NCI-H82 (cell line): ENCODE measurements at regions not wholly inside any gene's neighbourhood (a gene's known extent, or its start where the extent isn't known, plus 50 kb on each side); places are given as distances from the start of the nearest gene placed in this dataset.

Experiments
- DNase-seq: peaks from one replicate; lab custom pipeline; 2025; lab: John Stamatoyannopoulos, UW

DNA sequence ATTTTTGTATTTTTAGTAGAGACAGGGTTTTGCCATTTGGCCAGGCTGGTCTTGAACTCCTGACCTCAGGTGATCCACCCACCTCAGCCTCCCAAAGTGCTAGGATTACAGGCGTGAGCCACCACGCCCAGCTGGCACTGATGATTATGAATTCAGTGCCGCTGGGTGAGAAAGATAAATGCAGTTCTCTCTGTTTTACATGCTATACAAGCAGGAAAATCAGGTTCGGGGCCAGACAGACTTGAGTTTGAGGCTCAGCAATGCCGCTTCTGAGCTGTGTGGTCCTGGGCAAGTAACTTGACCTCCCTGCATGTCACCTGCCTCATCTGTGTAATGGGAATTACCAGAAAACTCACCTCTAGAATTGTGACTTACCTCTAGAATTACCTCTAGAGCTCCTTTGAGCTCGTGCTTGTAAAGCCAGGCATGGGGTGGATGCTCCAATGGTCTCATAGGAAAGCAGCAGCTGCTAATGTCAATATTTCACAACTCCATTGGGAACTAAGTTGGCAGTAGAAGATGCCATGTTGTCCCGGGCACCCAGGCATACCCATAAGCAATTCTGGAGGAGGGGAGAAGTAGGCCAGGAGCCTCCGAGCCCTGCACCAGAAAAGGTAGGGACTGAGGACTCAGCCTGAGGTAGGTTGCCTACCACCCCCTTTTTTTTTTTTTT, 119.8 kb upstream of the SLC25A33 start:
- no peak for DNase-seq

DNA sequence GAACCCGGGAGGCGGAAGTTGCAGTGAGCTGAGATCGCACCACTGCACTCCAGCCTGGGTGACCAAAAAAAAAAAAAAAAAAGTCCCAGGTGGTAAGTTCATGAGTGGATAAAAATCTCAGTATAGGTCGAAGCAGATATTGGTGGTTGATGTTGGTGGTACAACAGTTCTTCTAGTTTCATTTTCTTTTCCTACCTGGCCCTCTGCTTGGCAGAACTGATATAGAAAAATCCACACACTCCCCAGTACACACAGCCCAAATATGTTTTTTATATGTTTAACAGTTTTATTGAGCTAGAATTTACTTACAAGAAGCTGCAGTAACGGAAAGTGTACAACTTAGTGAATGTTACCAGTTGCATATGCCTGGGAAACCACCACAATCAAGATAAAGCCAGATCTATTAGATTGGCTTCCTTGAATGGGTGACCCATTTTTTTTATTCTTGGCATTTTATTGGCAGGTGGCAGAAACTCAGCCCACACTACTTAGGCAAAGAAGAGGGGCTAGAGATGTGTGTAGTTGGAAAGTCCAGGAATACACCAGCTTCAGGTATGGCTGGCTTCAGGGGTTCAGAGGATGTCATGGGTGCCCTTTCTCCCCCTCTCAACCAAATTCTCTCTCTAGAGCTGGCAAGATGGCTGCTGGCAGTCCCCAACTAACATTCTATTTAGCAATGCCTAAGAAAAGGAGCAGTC, 118.3 kb upstream of the SLC25A33 start:
- no peak for DNase-seq

GRCh38 chr1:9421533-9421873, 117.8 kb upstream of the SLC25A33 start:
- DNase-seq: no peak

DNA sequence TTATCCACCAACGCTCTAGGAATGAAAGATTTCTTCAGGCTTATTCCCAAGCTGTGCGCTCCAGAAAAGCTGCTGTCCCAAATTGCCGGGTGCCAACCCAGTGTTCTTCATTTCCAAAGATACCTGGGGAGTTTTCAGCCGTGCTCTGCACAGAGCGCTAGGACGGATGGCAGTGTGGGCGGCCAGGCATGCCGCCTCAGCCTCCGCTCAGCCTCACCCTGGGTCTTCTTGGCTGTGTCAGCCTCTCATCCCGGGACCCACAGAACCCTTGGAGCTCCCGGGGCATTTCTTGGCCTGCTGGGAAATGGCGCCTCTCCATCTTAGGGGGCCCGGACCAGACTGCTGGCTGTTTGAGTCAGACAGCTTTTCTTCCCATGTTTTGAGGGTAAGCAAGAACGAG, 116.9 kb upstream of the SLC25A33 start:
- DNase-seq: no peak

DNA sequence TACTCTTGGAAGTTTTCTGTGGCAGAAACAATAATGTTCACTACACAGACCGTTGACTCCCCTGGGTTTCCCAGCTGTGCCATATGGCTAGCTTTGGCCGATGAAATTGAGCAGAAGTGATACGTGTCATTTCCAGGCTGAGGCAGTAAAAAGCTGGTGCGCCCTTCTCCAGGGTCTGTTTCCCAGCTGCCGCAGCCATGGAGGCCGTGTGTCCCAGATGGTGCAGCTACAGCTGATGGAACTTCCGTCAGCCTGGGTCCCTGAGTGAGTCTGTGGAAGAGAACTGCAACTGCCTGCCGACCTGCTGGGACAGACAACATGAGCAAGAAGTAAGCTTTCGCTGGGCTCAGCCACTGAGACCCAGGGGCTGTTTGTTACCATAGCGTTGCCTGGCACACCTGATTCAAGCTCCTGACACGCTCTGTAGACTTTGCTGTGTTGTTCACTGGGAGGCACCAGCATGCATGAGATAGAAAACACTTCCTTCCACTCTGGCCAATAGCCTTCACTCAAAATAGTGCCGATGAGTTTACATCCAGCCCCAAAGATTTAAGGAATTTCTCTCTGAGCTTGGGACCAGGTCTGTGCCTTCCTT, 116.3 kb upstream of the SLC25A33 start:
- DNase-seq: peak; percentile 80

- peak; percentile 65 for DNase-seq
Observed at GRCh38 chr1:9424261-9424660, 115.0 kb upstream of the SLC25A33 start.

DNA sequence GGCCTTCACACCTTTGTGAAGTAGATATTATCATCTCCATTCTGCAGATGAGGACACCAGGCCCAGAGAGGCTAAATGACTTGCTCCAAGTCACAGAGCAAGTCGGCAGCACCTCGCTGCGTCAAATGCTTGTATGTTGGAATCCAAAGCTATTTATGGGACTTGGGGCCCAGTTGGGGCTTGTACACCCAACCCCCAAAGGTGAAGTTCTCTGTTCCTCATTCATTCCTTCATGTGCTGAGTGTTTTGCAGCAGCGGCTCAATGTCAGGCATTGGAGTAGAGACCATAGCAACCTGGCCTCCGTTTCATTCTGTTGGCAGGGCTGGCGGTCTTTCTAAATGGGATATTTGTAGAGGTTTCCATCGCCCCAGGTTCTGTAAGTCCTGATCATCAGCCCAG, 113.4 kb upstream of the SLC25A33 start:
- DNase-seq: no peak

DNA sequence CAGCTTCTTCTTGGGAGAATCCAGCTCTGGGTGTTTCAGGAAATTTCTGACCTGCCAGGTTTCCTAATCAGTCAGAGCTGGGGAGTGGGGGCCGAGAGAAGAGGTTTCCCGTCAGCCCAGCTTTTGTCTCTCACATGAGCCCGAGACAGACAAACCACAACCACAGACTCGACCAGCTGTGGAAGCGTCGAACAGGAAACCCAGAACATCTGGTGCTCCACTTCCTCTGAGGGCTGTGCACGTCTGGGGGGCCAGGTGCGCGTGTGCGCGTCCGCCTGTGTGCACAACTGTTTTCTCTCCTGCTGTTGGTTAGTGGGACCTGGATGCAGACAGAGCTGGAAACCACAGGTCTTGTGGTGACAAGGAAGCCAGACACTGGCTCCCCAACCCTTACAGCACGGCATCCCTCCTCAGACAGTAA, 113.0 kb upstream of the SLC25A33 start:
- peak; percentile 29 for DNase-seq

- DNase-seq: no peak
Observed at GRCh38 chr1:9427388-9427787, 111.9 kb upstream of the SLC25A33 start.

DNA sequence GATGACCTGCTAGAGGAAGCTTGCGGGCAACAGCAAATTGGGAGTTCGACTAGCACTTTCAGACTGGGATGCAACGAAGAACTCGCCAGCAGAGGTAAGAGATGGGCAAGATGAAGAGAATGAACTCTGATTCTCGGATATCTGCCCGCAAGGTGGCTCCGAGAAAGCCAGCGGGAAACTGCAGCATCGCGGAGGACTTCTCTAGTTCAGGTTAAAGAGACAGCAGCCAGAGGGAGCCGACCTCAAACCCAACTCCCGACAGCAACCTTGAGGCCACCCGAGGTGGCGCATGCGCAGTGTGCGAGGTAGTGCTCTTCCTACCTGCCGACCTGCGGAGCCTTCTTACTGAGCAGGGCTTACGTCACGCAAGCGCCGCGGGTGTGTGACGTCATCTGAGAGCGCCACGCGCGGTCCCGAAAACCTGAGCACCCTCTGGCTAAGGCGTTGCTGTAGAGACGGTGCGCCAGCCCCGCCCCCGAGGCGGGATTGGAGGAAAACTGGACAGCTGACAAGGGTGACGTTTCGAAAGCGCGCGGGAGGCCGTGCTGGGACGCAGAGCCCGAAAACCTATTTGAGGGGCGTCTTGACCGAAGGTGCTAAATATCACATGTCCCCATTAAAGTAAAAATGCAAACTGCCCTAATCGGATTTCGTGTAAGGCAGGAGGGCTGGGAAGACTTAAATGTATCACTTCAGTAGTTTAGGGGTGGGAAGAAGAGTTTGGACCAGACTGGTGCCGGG, 110.5 kb upstream of the SLC25A33 start:
- DNase-seq: peak; percentile 99

GRCh38 chr1:9429342-9429711, 109.9 kb upstream of the SLC25A33 start:
- DNase-seq: no peak

- no peak for DNase-seq
Observed at GRCh38 chr1:9434247-9435152, 104.8 kb upstream of the SLC25A33 start.

DNA sequence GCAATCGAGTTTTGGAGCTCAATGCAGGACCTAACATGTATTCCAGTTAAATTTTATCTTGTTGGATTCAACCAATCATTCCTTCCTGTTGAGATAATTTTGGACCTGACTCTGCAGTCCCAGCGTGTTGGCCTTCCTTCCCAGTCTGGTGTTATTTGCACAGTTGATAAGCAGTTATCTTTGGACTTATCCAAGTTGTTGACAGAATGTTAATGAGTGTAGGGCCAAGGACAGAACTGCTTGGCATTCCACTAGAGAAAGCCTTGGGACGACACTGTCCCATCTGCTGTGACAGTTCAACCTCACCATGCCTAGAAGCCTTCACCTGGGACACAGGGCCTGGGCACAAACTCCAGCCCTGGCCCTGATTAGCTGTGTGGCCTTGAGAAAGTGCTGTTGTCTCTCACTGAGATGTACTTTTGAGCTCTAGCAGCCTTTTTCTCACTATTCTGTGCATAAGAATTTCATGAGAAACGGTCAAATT, 104.1 kb upstream of the SLC25A33 start:
- DNase-seq: no peak

GRCh38 chr1:9435854-9436640, 103.2 kb upstream of the SLC25A33 start:
- no peak for DNase-seq

GRCh38 chr1:9437961-9438430, 101.3 kb upstream of the SLC25A33 start:
- DNase-seq: peak; percentile 75

- no peak for DNase-seq
Observed at GRCh38 chr1:9438431-9439073, 100.7 kb upstream of the SLC25A33 start.

GRCh38 chr1:9439074-9439761, 100.0 kb upstream of the SLC25A33 start:
- DNase-seq: no peak

DNA sequence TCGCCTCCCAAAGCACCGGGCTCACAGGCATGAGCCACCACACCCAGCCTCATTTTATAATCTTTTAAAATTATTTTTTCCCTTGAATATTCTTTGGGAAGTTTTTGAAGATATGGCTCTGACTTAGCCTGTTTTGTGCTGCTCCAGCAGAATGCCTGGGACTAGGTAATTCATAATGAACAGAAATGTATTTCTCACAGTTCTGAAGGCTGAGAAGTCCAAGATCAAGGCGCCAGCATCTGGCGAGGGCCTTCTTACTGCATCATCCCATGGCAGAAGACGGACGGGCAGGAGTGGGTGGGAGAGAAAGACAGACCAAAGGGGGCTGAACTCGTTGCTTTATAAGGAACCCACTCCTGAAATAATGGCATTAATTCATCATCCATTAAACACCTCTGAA, 99.0 kb upstream of the SLC25A33 start:
- no peak for DNase-seq

DNA sequence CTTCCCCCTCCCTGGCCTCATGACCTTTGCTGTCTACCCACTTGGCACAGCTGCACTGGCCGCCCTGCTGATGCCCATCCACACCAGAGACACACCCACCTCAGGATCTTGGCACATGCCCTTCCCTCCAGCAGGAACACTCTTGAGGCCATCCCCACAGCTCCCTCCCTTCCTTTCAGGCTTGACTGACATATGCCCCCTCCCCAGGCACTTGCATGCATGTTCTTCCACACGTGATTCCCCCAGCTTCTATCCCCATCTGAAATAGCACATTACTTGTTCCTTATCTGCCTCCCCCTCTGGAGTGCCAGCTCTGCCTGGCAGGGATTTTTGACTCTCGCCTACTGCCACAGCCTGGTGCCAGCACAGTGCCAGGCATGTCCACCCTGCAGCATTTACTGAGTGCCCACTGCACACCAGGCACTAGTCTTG, 98.5 kb upstream of the SLC25A33 start:
- no peak for DNase-seq
